PC-9 (cell line): ENCODE measurements at regions not wholly inside any gene's neighbourhood (a gene's known extent, or its start where the extent isn't known, plus 50 kb on each side); places are given as distances from the start of the nearest gene placed in this dataset.
"Not testable (repeated sequence)": the region's sequence is repeated elsewhere in the genome, so short reads cannot be mapped to it uniquely, and the experiment has no call there.

Experiments used
- CTCF ChIP-seq: fragments of 200-600 bp; sonication (generic); conservative IDR thresholded peaks from 2 replicates; pipeline ENCODE4 v1.6.1; 2017; ENCODE audit warnings: mixed run types, antibody characterized with exemption, mild to moderate bottlenecking, moderate library complexity
- EZH2 ChIP-seq: fragments of 200-600 bp; sonication (generic); IDR thresholded peaks from 2 replicates; pipeline ENCODE4 v1.8.0; 2017; ENCODE audit warnings: antibody characterized with exemption, low read depth

DNA sequence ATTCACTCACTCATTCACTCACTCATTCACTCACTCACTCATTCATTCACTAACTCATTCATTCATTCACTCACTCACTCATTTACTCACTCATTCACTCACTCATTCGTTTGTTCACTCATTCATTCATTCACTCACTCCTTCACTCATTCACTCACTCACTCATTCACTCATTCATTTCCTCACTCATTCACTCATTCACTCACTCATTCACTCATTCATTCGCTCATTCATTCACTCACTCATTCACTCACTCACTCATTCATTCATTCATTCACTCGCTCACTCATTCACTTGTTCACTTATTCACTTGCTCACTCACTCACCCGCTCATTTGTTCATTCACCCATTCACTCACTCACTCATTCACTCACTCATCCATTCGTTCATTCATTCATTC is 140.2 kb upstream of the FOXD4L5 start:
- TF ChIP-seq EZH2, CTCF: not testable (repeated sequence)
